H1 (cell line): ENCODE measurements at regions not wholly inside any gene's neighbourhood (a gene's known extent, or its start where the extent isn't known, plus 50 kb on each side); places are given as distances from the start of the nearest gene placed in this dataset.
A peak's percentile ranks its signal among the peaks of the same experiment; 100 is the strongest.

Experiments
- CTCF ChIA-PET: fragments of 300-600 bp; sonication (Branson Sonifier 250); formaldehyde crosslinking; loops from one replicate; lab custom pipeline; 2021; ENCODE audit not compliant: partially characterized antibody; lab: Charles Lee
- POLR2A ChIA-PET: fragments of 300-600 bp; sonication (Branson Sonifier 250); formaldehyde crosslinking; loops from one replicate; lab custom pipeline; 2021; ENCODE audit warnings: inconsistent platforms; ENCODE audit not compliant: partially characterized antibody; lab: Charles Lee
- DNase-seq, 2 experiments: peaks; one replicate each; pipeline versions ENCODE4 v3.0.0 to v3.0.0-alpha.2; 2010 to 2022; ENCODE audit warnings: low spot score in 2 of 2, low read depth in 1 of 2, mixed read lengths in 1 of 2
- FAIRE-seq: peaks from 2 replicates; lab custom pipeline; 2011; peaks lifted over from hg19 to GRCh38; lab: Jason Lieb, UNC
- H2AFZ ChIP-seq: 2 replicates; pipeline ENCODE4 v1.8.1; 2012; ENCODE audit warnings: low read length, inconsistent platforms
- H2AK5ac ChIP-seq: 2 replicates; pipeline ENCODE4 v1.6.1; 2013; ENCODE audit warnings: low read depth, low read length
- H2BK120ac ChIP-seq: replicated peaks from 2 replicates; pipeline ENCODE3; 2013; ENCODE audit warnings: low read depth, low read length, inconsistent platforms
- H2BK12ac ChIP-seq: 2 replicates; pipeline ENCODE4 v1.6.1; 2013; ENCODE audit warnings: low read depth, low read length
- H2BK15ac ChIP-seq: 2 replicates; pipeline ENCODE4 v1.6.1; 2013; ENCODE audit warnings: low read length
- H2BK20ac ChIP-seq: 2 replicates; pipeline ENCODE4 v1.6.1; 2013; ENCODE audit warnings: low read length
- H2BK5ac ChIP-seq: 2 replicates; pipeline ENCODE4 v1.6.1; 2013; ENCODE audit warnings: low read depth, low read length
- H3K14ac ChIP-seq: 2 replicates; pipeline ENCODE4 v1.6.1; 2013; ENCODE audit warnings: inconsistent platforms; ENCODE audit not compliant: insufficient read length
- H3K18ac ChIP-seq: 2 replicates; pipeline ENCODE4 v1.6.1; 2013; ENCODE audit warnings: low read length; ENCODE audit errors: extremely low read depth
- H3K23ac ChIP-seq: 2 replicates; pipeline ENCODE4 v1.6.1; 2013; ENCODE audit warnings: inconsistent platforms; ENCODE audit not compliant: insufficient read length
- H3K23me2 ChIP-seq: 2 replicates; pipeline ENCODE4 v1.6.1; 2013; ENCODE audit warnings: low read depth, low read length
- H3K27ac ChIP-seq: 2 replicates; pipeline ENCODE4 v1.6.1; 2011; ENCODE audit warnings: low read depth, low read length, inconsistent platforms
- H3K27me3 ChIP-seq, 4 experiments: replicated peaks in 1 of 4; 1 replicate in 1 of 4; 2 replicates in 3 of 4; pipeline versions ENCODE4 v1.6.1 to v1.8.1; 2011 to 2013; ENCODE audit warnings: low read length in 3 of 4, mild to moderate bottlenecking in 3 of 4, inconsistent platforms in 2 of 4, mixed read lengths in 2 of 4, moderate library complexity in 1 of 4; ENCODE audit not compliant: control insufficient read depth in 3 of 4, insufficient read depth in 3 of 4; ENCODE audit errors: extremely low read depth in 1 of 4
- H3K36me3 ChIP-seq, 4 experiments: 2 replicates each; pipeline versions ENCODE4 v1.6.1 to v1.8.1; 2011 to 2013; ENCODE audit warnings: mild to moderate bottlenecking in 4 of 4, low read length in 3 of 4, moderate library complexity in 2 of 4, control low read depth in 1 of 4, inconsistent platforms in 1 of 4; ENCODE audit not compliant: insufficient read depth in 4 of 4, control insufficient read depth in 2 of 4
- H3K4ac ChIP-seq: replicated peaks from 2 replicates; pipeline ENCODE3; 2013; ENCODE audit warnings: low read length, low read depth, mixed read lengths, inconsistent platforms; ENCODE audit not compliant: insufficient read length
- H3K4me1 ChIP-seq, 4 experiments: replicated peaks in 1 of 4; 1 replicate in 1 of 4; 2 replicates in 3 of 4; pipeline versions ENCODE4 v1.6.1 to v1.8.1; 2011 to 2013; ENCODE audit warnings: low read length in 3 of 4, inconsistent platforms in 2 of 4, mixed read lengths in 1 of 4; ENCODE audit not compliant: insufficient read depth in 4 of 4, control insufficient read depth in 3 of 4
- H3K4me2 ChIP-seq, 2 experiments: 2 replicates each; pipeline versions ENCODE4 v1.6.1 to v1.8.1; 2011 to 2013; ENCODE audit warnings: low read depth in 2 of 2, low read length in 2 of 2, control low read depth in 1 of 2, inconsistent platforms in 1 of 2, mild to moderate bottlenecking in 1 of 2; ENCODE audit not compliant: insufficient read depth in 1 of 2
- H3K4me3 ChIP-seq, 4 experiments: fragments of 200-600, 300-600 bp in 1 of 4; sonication (generic), shearing (Covaris generic), sonication (Bioruptor Twin) in 1 of 4; 2 replicates each; pipeline versions ENCODE4 v1.5.1 to v1.8.1; 2011 to 2016; ENCODE audit warnings: low read length in 4 of 4, low read depth in 3 of 4, control low read depth in 2 of 4, inconsistent platforms in 2 of 4, mild to moderate bottlenecking in 2 of 4, mixed read lengths in 1 of 4, moderate library complexity in 1 of 4; ENCODE audit not compliant: insufficient read depth in 2 of 4; ENCODE audit errors: extremely low read depth in 1 of 4
- H3K56ac ChIP-seq: replicated peaks from 2 replicates; pipeline ENCODE3; 2013; ENCODE audit warnings: low read depth, mild to moderate bottlenecking, mixed read lengths, low read length, inconsistent platforms; ENCODE audit not compliant: insufficient read length
- H3K79me1 ChIP-seq: 2 replicates; pipeline ENCODE4 v1.6.1; 2013; ENCODE audit warnings: low read depth, low read length, control low read depth
- H3K79me2 ChIP-seq, 2 experiments: 2 replicates each; pipeline versions ENCODE4 v1.6.1 to v1.8.1; 2012 to 2013; ENCODE audit warnings: low read length in 2 of 2, mild to moderate bottlenecking in 2 of 2, inconsistent platforms in 1 of 2; ENCODE audit not compliant: insufficient read depth in 2 of 2, control insufficient read depth in 1 of 2
- H3K9ac ChIP-seq, 4 experiments: replicated peaks in 1 of 4; 1 replicate in 1 of 4; 2 replicates in 3 of 4; pipeline versions ENCODE4 v1.6.1 to v1.8.1; 2011 to 2013; ENCODE audit warnings: low read depth in 3 of 4, low read length in 3 of 4, control low read depth in 2 of 4, mild to moderate bottlenecking in 2 of 4, moderate library complexity in 2 of 4, inconsistent platforms in 1 of 4; ENCODE audit errors: extremely low read depth in 1 of 4
- H3K9me3 ChIP-seq, 2 experiments: 2 replicates each; pipeline versions ENCODE4 v1.6.1 to v1.8.1; 2012 to 2013; ENCODE audit warnings: mild to moderate bottlenecking in 2 of 2, moderate library complexity in 2 of 2, control low read depth in 1 of 2, inconsistent platforms in 1 of 2, low read depth in 1 of 2, low read length in 1 of 2, mixed read lengths in 1 of 2; ENCODE audit not compliant: insufficient read depth in 2 of 2
- H4K20me1 ChIP-seq, 2 experiments: replicated peaks in 1 of 2; 2 replicates each; pipeline versions ENCODE3 to v1.8.1; 2011 to 2013; ENCODE audit warnings: inconsistent platforms in 2 of 2, low read length in 2 of 2, mild to moderate bottlenecking in 1 of 2; ENCODE audit not compliant: insufficient read depth in 2 of 2, control insufficient read depth in 1 of 2
- H4K5ac ChIP-seq: 2 replicates; pipeline ENCODE4 v1.6.1; 2013; ENCODE audit warnings: low read length, low read depth, mixed read lengths, inconsistent platforms; ENCODE audit not compliant: insufficient read length
- H4K8ac ChIP-seq: 2 replicates; pipeline ENCODE4 v1.8.0; 2013; ENCODE audit warnings: mild to moderate bottlenecking, moderate library complexity, low read length, inconsistent platforms; ENCODE audit not compliant: insufficient read depth; ENCODE audit errors: extremely low read depth
- H4K91ac ChIP-seq: replicated peaks from 2 replicates; pipeline ENCODE3; 2013; ENCODE audit warnings: low read length, mixed read lengths, inconsistent platforms; ENCODE audit not compliant: insufficient read length
- ASH2L ChIP-seq: fragments of 200-600, 300-600 bp; sonication (generic); IDR thresholded peaks from one replicate; pipeline ENCODE4 v1.7.1; 2017; ENCODE audit warnings: low read length
- BCL11A ChIP-seq, 2 experiments: IDR thresholded peaks; one replicate each; pipeline ENCODE4 v1.6.1; 2011; ENCODE audit warnings: low read depth in 2 of 2, low read length in 2 of 2, mild to moderate bottlenecking in 2 of 2
- CEBPB ChIP-seq: IDR thresholded peaks from 2 replicates; pipeline ENCODE4 v1.6.1; 2012; ENCODE audit warnings: low read depth, low read length
- CREB1 ChIP-seq: IDR thresholded peaks from 2 replicates; pipeline ENCODE4 v1.6.1; 2012; ENCODE audit warnings: inconsistent platforms
- FOSL1 ChIP-seq: IDR thresholded peaks from 2 replicates; pipeline ENCODE4 v1.6.1; 2011; ENCODE audit warnings: mild to moderate bottlenecking, low read depth, low read length, moderate library complexity; ENCODE audit not compliant: insufficient read depth
- GABPA ChIP-seq: IDR thresholded peaks from 2 replicates; pipeline ENCODE4 v1.6.1; 2011; ENCODE audit warnings: mild to moderate bottlenecking, low read length, moderate library complexity, borderline replicate concordance; ENCODE audit not compliant: insufficient read depth
- KDM1A ChIP-seq: fragments of 200-600, 300-600 bp; sonication (generic); IDR thresholded peaks from 2 replicates; pipeline ENCODE4 v1.7.1; 2016; ENCODE audit warnings: mild to moderate bottlenecking, low read length, borderline replicate concordance
- POU5F1 ChIP-seq: IDR thresholded peaks from 2 replicates; pipeline ENCODE4 v1.6.1; 2011; ENCODE audit warnings: low read depth, mild to moderate bottlenecking, low read length, moderate library complexity
- SIX5 ChIP-seq: IDR thresholded peaks from 2 replicates; pipeline ENCODE4 v1.6.1; 2011; ENCODE audit warnings: mild to moderate bottlenecking, low read depth, low read length
- SP1 ChIP-seq: IDR thresholded peaks from 2 replicates; pipeline ENCODE4 v1.6.1; 2011; ENCODE audit warnings: low read depth, low read length
- SP4 ChIP-seq: IDR thresholded peaks from 2 replicates; pipeline ENCODE4 v1.6.1; 2012; ENCODE audit warnings: low read length, inconsistent platforms
- SUZ12 ChIP-seq: fragments of 200-600 bp; sonication (generic); IDR thresholded peaks from 2 replicates; pipeline ENCODE4 v1.6.1; 2012; ENCODE audit warnings: mild to moderate bottlenecking, inconsistent platforms, low read length, moderate library complexity, mixed read lengths
- TBP ChIP-seq: IDR thresholded peaks from 2 replicates; pipeline ENCODE4 v1.6.1; 2011; ENCODE audit warnings: low read depth, low read length, improper control_type of control experiment
- TEAD4 ChIP-seq: IDR thresholded peaks from 2 replicates; pipeline ENCODE4 v1.6.1; 2012; ENCODE audit warnings: low read depth, low read length, inconsistent platforms, mixed read lengths
- ZNF274 ChIP-seq: IDR thresholded peaks from 2 replicates; pipeline ENCODE4 v1.7.0; 2012; ENCODE audit warnings: low read length, borderline replicate concordance; ENCODE audit errors: extremely low read depth
- WGBS, 2 experiments: shearing (Covaris generic) in 1 of 2; methylation state at CpG; one replicate each; pipeline versions ENCODE4 v1.1.6 to v1.1.7; 2013 to 2015; ENCODE audit warnings: low lambda C conversion rate in 2 of 2, mixed read lengths in 2 of 2, inconsistent platforms in 1 of 2, low coverage in 1 of 2, missing lambda C conversion rate in 1 of 2; ENCODE audit not compliant: insufficient replicate concordance in 2 of 2, insufficient coverage in 1 of 2, insufficient read length in 1 of 2; ENCODE audit errors: extremely low coverage in 1 of 2, missing lambda C conversion rate in 1 of 2; 5-methylcytosine and 5-hydroxymethylcytosine counted together

DNA sequence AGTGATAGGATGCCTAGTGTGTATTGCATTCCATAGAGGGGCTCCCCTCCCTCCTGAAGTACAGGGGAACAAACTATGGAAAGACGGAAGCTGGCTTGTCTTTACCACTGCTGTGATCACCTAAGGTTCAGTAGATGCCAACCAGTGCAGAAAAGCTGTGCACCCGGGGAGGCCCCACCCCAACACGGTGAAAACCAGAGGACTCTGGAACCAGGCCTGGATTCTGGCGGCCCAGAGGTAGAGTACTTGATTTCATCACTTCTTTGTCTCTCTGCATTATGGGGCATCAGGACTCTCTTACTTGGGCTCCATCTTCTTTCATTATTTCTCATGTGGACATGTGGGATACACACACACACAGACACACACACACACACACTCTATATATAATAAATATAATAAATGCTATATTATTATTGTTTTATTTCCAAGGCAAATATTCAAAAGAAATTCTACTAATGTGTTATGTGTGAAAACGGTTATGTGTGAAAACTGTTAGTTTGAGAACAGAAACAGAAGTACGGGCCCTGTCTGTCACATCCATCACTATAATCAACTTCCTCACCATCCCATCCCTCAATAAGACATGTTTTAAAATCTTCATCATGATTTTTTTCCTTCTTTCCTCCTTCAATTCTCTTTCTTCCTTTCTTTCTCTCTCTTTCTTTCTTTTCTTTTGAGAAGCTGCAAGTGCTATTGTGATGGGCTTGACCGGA lies 152.4 kb upstream of the CMC1 start:
- H3K23me2 ChIP-seq = no peaks in the 10 kb centered on the region
- no peak overlapping the region for H4K91ac ChIP-seq
- no peak overlapping the region for H3K23ac ChIP-seq
- FAIRE-seq (no peak), DNase-seq (no peak)
- H4K5ac ChIP-seq = no peak overlapping the region
- H3K9ac ChIP-seq = no peak overlapping the region
- H3K18ac ChIP-seq = no peak overlapping the region
- H3K4me3 ChIP-seq = no peak overlapping the region
- no peak overlapping the region for H2BK15ac ChIP-seq
- 0 out of 2 replicates have a peak overlapping the region, but pooled peaks have one; percentile 36 for H2BK20ac ChIP-seq
- TF ChIP-seq POU5F1 = no peak
- no peak for TF ChIP-seq SP1
- no peak for TF ChIP-seq SP4
- no peak for TF ChIP-seq ASH2L
- no peak for TF ChIP-seq SUZ12
- TF ChIP-seq GABPA = no peak
- no peak for TF ChIP-seq FOSL1
- TF ChIP-seq TBP = no peak
- no peak for TF ChIP-seq CREB1
- TF ChIP-seq ZNF274 = no peak
- no peak for TF ChIP-seq SIX5
- TF ChIP-seq BCL11A (IDR thresholded peaks at IDR 0.05; ENCODE audit: low read depth in 2 of 2, low read length in 2 of 2) = no peak
- no peak for TF ChIP-seq TEAD4
- TF ChIP-seq CEBPB = no peak
- no peak for TF ChIP-seq KDM1A
- no peaks in the 10 kb centered on the region for H3K79me1 ChIP-seq
- no peak overlapping the region for H2BK12ac ChIP-seq
- H3K9me3 ChIP-seq = peaks cover 3 to 6% of the 10 kb centered on the region in 2 experiments; a peak in 1 of 4 replicates
- ChIA-PET CTCF (no interaction called here), POLR2A (no interaction called here)
- H2BK5ac ChIP-seq = no peak overlapping the region
- no peak overlapping the region for H2BK120ac ChIP-seq
- H3K4me2 ChIP-seq = no peak overlapping the region; a peak in 1 of 4 replicates
- no peak overlapping the region for H2AFZ ChIP-seq
- no peak overlapping the region for H3K4ac ChIP-seq
- H2AK5ac ChIP-seq = no peak overlapping the region
- no peaks in the 10 kb centered on the region for H3K27me3 ChIP-seq
- H4K20me1 ChIP-seq = no peaks in the 10 kb centered on the region
- no peak overlapping the region for H3K56ac ChIP-seq
- no peak overlapping the region for H3K27ac ChIP-seq
- H3K79me2 ChIP-seq = no peaks in the 10 kb centered on the region
- WGBS, 2 experiments = 91% methylated on average over 7 of the region's 7 CpGs; no CpG with 5 or more reads in 1 of the 2 experiments
- H3K36me3 ChIP-seq = no peaks in the 10 kb centered on the region
- no peak overlapping the region for H4K8ac ChIP-seq
- H3K4me1 ChIP-seq = no peaks in the 10 kb centered on the region
- no peak overlapping the region for H3K14ac ChIP-seq
